HepG2 (cell line): ENCODE measurements at regions not wholly inside any gene's neighbourhood (a gene's known extent, or its start where the extent isn't known, plus 50 kb on each side); places are given as distances from the start of the nearest gene placed in this dataset.
A peak's percentile ranks its signal among the peaks of the same experiment; 100 is the strongest.

Source experiments
- ELK4 ChIP-seq: sonication (generic); formaldehyde crosslinking; IDR thresholded peaks from 2 replicates; pipeline ENCODE4 v1.9.0; 2021; ENCODE audit warnings: missing genetic modification reagents, borderline replicate concordance
- FOXP4 ChIP-seq: sonication (generic); formaldehyde crosslinking; IDR thresholded peaks from 2 replicates; pipeline ENCODE4 v1.4.0; 2020; ENCODE audit warnings: missing genetic modification reagents
- GATA4 ChIP-seq: sonication (generic); IDR thresholded peaks from 2 replicates; pipeline ENCODE4 v1.6.1; 2016; ENCODE audit warnings: antibody characterized with exemption, low read depth, borderline replicate concordance
- GPN1 ChIP-seq: sonication (generic); formaldehyde crosslinking; IDR thresholded peaks from 2 replicates; pipeline ENCODE4 v1.5.1; 2020; ENCODE audit warnings: missing genetic modification reagents, borderline replicate concordance
- HMG20A ChIP-seq: IDR thresholded peaks from 2 replicates; pipeline ENCODE4 v1.6.1; 2016; ENCODE audit warnings: borderline replicate concordance
- HNF4G ChIP-seq, 2 experiments: sonication (generic) in 1 of 2; formaldehyde crosslinking in 1 of 2; IDR thresholded peaks; 2 replicates each; pipeline versions ENCODE4 v1.4.0 to v1.6.1; 2011 to 2020; ENCODE audit warnings: borderline replicate concordance in 2 of 2, low read depth in 2 of 2, mild to moderate bottlenecking in 2 of 2, low read length in 1 of 2, missing genetic modification reagents in 1 of 2, moderate library complexity in 1 of 2
- HOXA3 ChIP-seq: sonication (generic); formaldehyde crosslinking; IDR thresholded peaks from 2 replicates; pipeline ENCODE4 v1.5.0; 2020; ENCODE audit warnings: missing genetic modification reagents
- IRF9 ChIP-seq: sonication (generic); formaldehyde crosslinking; IDR thresholded peaks from 2 replicates; pipeline ENCODE4 v1.8.0; 2022; ENCODE audit warnings: missing genetic modification reagents, mild to moderate bottlenecking, borderline replicate concordance
- MEF2D ChIP-seq: sonication (generic); formaldehyde crosslinking; IDR thresholded peaks from 2 replicates; pipeline ENCODE4 v1.5.1; 2020; ENCODE audit warnings: mild to moderate bottlenecking, missing genetic modification reagents
- MIXL1 ChIP-seq: IDR thresholded peaks from 2 replicates; pipeline ENCODE4 v1.6.1; 2016
- NCOR1 ChIP-seq: fragments of 200-600 bp; sonication (generic); IDR thresholded peaks from 2 replicates; pipeline ENCODE4 v1.7.0; 2017; ENCODE audit warnings: antibody characterized with exemption, low read length, borderline replicate concordance
- NONO ChIP-seq, 2 experiments: fragments of 450-650 bp in 1 of 2; sonication (generic) in 1 of 2; formaldehyde crosslinking in 1 of 2; IDR thresholded peaks in 1 of 2; conservative IDR thresholded peaks in 1 of 2; 2 replicates each; pipeline versions ENCODE4 v1.6.1 to v1.8.0; 2017 to 2022; ENCODE audit warnings: mild to moderate bottlenecking in 1 of 2, missing genetic modification reagents in 1 of 2, moderate library complexity in 1 of 2
- NR2F6 ChIP-seq, 2 experiments: IDR thresholded peaks; 2 replicates each; pipeline ENCODE4 v1.6.1; 2016; ENCODE audit warnings: antibody characterized with exemption in 1 of 2, mild to moderate bottlenecking in 1 of 2
- PPARG ChIP-seq: conservative IDR thresholded peaks from 2 replicates; pipeline ENCODE4 v1.6.1; 2016; ENCODE audit warnings: missing biosample characterization, missing genetic modification reagents
- SMAD3 ChIP-seq: sonication (generic); formaldehyde crosslinking; IDR thresholded peaks from 2 replicates; pipeline ENCODE4 v1.4.0; 2020; ENCODE audit warnings: missing genetic modification reagents
- SOX13 ChIP-seq, 3 experiments: fragments of 450-650 bp in 1 of 3; sonication (generic) in 1 of 3; formaldehyde crosslinking in 1 of 3; IDR thresholded peaks in 2 of 3; conservative IDR thresholded peaks in 1 of 3; 2 replicates each; pipeline versions ENCODE4 v1.5.0 to v1.6.1; 2016 to 2020; ENCODE audit warnings: antibody characterized with exemption in 1 of 3, mild to moderate bottlenecking in 1 of 3, missing compliant biosample characterization in 1 of 3, missing genetic modification reagents in 1 of 3, moderate library complexity in 1 of 3
- THAP11 ChIP-seq: IDR thresholded peaks from 2 replicates; pipeline ENCODE4 v1.6.1; 2016; ENCODE audit warnings: missing biosample characterization, missing genetic modification reagents
- ZNF362 ChIP-seq: sonication (generic); formaldehyde crosslinking; IDR thresholded peaks from 2 replicates; pipeline ENCODE4 v1.4.0; 2020; ENCODE audit warnings: missing genetic modification reagents, mild to moderate bottlenecking, borderline replicate concordance
- ZNF510 ChIP-seq: sonication (generic); formaldehyde crosslinking; IDR thresholded peaks from 2 replicates; pipeline ENCODE4 v1.4.0; 2020; ENCODE audit warnings: low read depth, mild to moderate bottlenecking, missing genetic modification reagents
- ZNF598 ChIP-seq: sonication (generic); formaldehyde crosslinking; IDR thresholded peaks from 2 replicates; pipeline ENCODE4 v1.5.1; 2020; ENCODE audit warnings: mild to moderate bottlenecking, missing genetic modification reagents, borderline replicate concordance

DNA sequence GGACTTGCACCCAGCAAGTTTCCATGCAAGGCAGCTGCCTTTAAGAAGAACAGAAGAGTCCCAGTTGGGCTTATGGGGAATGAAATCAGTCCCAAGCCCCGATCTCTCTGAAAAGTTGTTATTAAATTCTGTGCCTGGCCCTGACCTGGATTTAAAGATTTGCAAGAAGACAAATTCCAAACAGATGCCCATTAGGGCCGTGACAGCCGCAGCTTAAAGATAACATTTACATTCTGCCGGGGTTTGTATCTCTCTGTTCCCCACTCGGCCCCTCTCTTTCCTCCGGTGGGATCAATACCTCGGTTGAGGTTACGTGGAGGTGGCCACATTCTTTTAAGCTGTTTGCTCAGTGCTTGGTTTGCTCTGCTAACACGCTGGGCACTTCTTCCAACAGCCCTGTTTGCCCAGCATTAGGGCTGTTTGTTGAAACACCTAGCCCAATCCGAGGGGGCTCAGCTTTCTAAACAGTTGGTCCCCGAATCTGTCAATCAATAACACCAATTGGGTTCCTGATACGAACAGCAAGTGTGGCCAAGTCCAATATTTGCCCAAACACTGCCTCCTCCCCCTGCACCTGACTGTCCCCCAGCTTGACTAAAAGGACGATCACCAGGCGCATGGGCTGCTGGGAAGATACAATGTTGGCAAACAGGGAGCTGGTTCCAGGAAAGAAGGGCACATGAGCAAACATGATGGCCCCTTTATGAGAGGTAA lies 108.6 kb downstream of the RPLP1 start (continued):
- 0 out of 2 replicates have a peak, but pooled peaks have one; percentile 40 for TF ChIP-seq IRF9 (CRISPR knock-in tag)
- TF ChIP-seq HOXA3 (CRISPR knock-in tag): peak; percentile 43; the same call in 1 of the 2 replicates
- TF ChIP-seq GPN1: no peak
- TF ChIP-seq SOX13 (IDR thresholded peaks at IDR 0.05): peak; percentile 60
- TF ChIP-seq SOX13 (CRISPR knock-in tag; conservative IDR thresholded peaks at IDR 0.05 in 1 of 2, IDR thresholded peaks at IDR 0.05 in 1 of 2): peak in 1 of 2 experiments; percentile 77; a peak in 2 of 4 replicates
- TF ChIP-seq ZNF362 (CRISPR knock-in tag): peak; percentile 87
- TF ChIP-seq HNF4G (IDR thresholded peaks at IDR 0.05; ENCODE audit: borderline replicate concordance, low read depth, low read length): no peak
- 0 out of 2 replicates have a peak, but pooled peaks have one; percentile 49 for TF ChIP-seq HNF4G (CRISPR knock-in tag; IDR thresholded peaks at IDR 0.05; ENCODE audit: borderline replicate concordance, low read depth)
- TF ChIP-seq NR2F6 (IDR thresholded peaks at IDR 0.05): peak; percentile 95
- peak; percentile 55 for TF ChIP-seq NR2F6 (CRISPR knock-in tag; IDR thresholded peaks at IDR 0.05)
- TF ChIP-seq MEF2D (CRISPR knock-in tag): peak; percentile 69; the same call in 1 of the 2 replicates
- peak; percentile 15; the same call in 1 of the 2 replicates for TF ChIP-seq NCOR1
- peak; percentile 89 for TF ChIP-seq FOXP4 (CRISPR knock-in tag)
- TF ChIP-seq PPARG (CRISPR knock-in tag): no peak
- no peak for TF ChIP-seq ZNF598 (CRISPR knock-in tag)
- no peak for TF ChIP-seq SMAD3 (CRISPR knock-in tag)
- TF ChIP-seq MIXL1: peak; percentile 57; the same call in 1 of the 2 replicates
- no peak for TF ChIP-seq NONO (IDR thresholded peaks at IDR 0.05)
- peak; percentile 75 for TF ChIP-seq NONO (CRISPR knock-in tag; conservative IDR thresholded peaks at IDR 0.05)
- no peak for TF ChIP-seq ELK4 (CRISPR knock-in tag)
- TF ChIP-seq HMG20A (CRISPR knock-in tag): peak; percentile 71
- TF ChIP-seq ZNF510 (CRISPR knock-in tag): no peak
- 0 out of 2 replicates have a peak, but pooled peaks have one; percentile 40 for TF ChIP-seq THAP11 (CRISPR knock-in tag)
- no peak for TF ChIP-seq GATA4
